Right lobe of liver (tissue), 4 donors: ENCODE measurements at regions not wholly inside any gene's neighbourhood (a gene's known extent, or its start where the extent isn't known, plus 50 kb on each side); places are given as distances from the start of the nearest gene placed in this dataset.

Experiments used
- CTCF ChIP-seq, 4 donors: fragments of 200-600 bp in 3 of 4; fragments of 450-650 bp in 1 of 4; IDR thresholded peaks; one replicate each; pipeline versions ENCODE4 v1.5.1 to v1.8.0; 2016 to 2022; ENCODE audit warnings: antibody characterized with exemption in 4 of 4, mild to moderate bottlenecking in 2 of 4
- POLR2A ChIP-seq: fragments of 450-650 bp; IDR thresholded peaks from one replicate; pipeline ENCODE4 v1.6.1; 2017; ENCODE audit warnings: antibody characterized with exemption, mild to moderate bottlenecking
- donor health status: DM: no; HTN: no; CAD: no.
- donor health status: DM: no; HTN: no; CAD: no.
- donor health status: DM: no; HTN: yes; CAD: no.

DNA sequence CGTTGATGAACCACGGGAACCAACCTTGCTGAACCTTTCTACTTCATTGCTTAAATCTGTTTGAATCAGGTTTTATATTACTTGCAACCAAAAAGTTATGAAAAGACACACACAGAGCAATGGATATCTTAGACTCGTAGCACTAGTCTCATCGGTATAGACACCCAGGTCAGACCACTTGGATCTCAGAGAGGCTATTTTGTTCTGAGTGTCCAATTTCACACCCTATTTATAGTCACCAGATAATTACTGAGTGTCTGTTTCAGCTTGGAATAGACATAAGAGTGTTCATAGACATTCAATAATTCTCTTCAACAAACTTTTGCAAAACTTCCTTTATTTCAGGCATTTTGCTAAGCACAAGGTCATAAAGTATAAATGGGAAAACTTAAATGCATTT, 145.4 kb upstream of the EGFLAM start:
- TF ChIP-seq CTCF (IDR thresholded peaks at IDR 0.05) (no peak), POLR2A (no peak)
